ENCODE measurements at regions not wholly inside any gene's neighbourhood (a gene's known extent, or its start where the extent isn't known, plus 50 kb on each side); places are given as distances from the start of the nearest gene placed in this dataset.

DNA sequence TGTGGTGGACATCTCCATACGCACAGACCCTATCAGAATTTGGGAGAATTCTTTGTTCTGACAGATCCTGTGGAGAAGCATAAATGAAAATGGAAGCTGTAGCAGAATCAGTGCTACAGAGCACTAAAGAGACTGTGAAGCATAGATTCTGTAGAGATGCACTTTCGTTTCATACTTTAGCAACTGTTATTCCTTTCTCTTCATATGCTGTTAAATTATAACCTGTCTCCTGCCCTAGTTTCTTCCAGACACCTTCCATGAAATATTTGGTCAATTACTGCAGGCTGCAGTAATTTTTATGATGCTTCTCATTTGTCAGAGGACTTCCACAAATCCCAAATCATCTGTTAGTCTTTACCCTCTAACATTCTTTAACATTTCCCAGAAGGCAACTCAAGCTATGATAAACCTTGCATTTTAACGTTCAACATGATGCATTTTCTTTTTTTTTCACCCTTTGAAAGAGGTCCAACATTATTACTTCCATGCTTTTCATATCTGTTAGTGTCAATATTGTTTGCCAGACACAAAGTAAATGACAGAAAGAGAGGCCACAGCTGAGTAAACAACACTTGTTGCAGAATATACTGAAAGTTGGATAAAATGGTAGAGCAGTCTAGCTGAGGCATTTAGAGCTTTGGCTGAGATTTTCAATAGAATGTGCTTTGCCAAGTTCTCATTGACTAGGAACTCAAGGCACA, 412.7 kb downstream of the LMO7 start:
- Histone ChIP-seq H3K27me3 (ENCODE audit: insufficient read depth, low read length) (no peaks in the 10 kb centered on the region), H3K4me3 (ENCODE audit: insufficient read depth, low read depth, low read length) (no peak overlapping the region), H3K9ac (ENCODE audit: low read length) (no peak overlapping the region), H3K27ac (ENCODE audit: low read depth, low read length) (no peak overlapping the region), H3K9me3 (ENCODE audit: insufficient read depth, low read depth, low read length) (no peaks in the 10 kb centered on the region), H3K4me1 (ENCODE audit: insufficient read depth, low read length) (no peaks in the 10 kb centered on the region), H4K20me1 (ENCODE audit: insufficient read depth, low read length) (no peaks in the 10 kb centered on the region), H3K36me3 (ENCODE audit: insufficient read depth, low read length) (no peaks in the 10 kb centered on the region), H2AFZ (ENCODE audit: low read depth, low read length) (no peak overlapping the region), H3K4me2 (ENCODE audit: low read length) (no peak overlapping the region), H3K79me2 (ENCODE audit: insufficient read depth, low read length) (no peaks in the 10 kb centered on the region)
- TF ChIP-seq EZH2 (IDR thresholded peaks at IDR 0.05; ENCODE audit: insufficient read depth, low read length): no peak
- TF ChIP-seq, protein P1, sequence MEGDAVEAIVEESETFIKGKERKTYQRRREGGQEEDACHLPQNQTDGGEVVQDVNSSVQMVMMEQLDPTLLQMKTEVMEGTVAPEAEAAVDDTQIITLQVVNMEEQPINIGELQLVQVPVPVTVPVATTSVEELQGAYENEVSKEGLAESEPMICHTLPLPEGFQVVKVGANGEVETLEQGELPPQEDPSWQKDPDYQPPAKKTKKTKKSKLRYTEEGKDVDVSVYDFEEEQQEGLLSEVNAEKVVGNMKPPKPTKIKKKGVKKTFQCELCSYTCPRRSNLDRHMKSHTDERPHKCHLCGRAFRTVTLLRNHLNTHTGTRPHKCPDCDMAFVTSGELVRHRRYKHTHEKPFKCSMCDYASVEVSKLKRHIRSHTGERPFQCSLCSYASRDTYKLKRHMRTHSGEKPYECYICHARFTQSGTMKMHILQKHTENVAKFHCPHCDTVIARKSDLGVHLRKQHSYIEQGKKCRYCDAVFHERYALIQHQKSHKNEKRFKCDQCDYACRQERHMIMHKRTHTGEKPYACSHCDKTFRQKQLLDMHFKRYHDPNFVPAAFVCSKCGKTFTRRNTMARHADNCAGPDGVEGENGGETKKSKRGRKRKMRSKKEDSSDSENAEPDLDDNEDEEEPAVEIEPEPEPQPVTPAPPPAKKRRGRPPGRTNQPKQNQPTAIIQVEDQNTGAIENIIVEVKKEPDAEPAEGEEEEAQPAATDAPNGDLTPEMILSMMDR (IDR thresholded peaks at IDR 0.05; ENCODE audit: insufficient read depth, low read depth, low read length): no peak
- no peak for FAIRE-seq
- no peaks in the 10 kb centered on the region for H3K9me3 Mint-ChIP-seq (ENCODE audit: unreplicated experiment)
- no peaks in the 10 kb centered on the region for H3K36me3 Mint-ChIP-seq (ENCODE audit: low read depth, unreplicated experiment)
- peaks cover 3% of the 10 kb centered on the region for H3K4me1 Mint-ChIP-seq (ENCODE audit: low read depth, unreplicated experiment)
- no peak overlapping the region for H3K27ac Mint-ChIP-seq (ENCODE audit: unreplicated experiment)
- no peak for DNase-seq (ENCODE audit: low read depth)
- H3K4me3 Mint-ChIP-seq (ENCODE audit: unreplicated experiment): no peak overlapping the region
- H3K27me3 Mint-ChIP-seq (ENCODE audit: low read depth, unreplicated experiment): no peaks in the 10 kb centered on the region

DNA sequence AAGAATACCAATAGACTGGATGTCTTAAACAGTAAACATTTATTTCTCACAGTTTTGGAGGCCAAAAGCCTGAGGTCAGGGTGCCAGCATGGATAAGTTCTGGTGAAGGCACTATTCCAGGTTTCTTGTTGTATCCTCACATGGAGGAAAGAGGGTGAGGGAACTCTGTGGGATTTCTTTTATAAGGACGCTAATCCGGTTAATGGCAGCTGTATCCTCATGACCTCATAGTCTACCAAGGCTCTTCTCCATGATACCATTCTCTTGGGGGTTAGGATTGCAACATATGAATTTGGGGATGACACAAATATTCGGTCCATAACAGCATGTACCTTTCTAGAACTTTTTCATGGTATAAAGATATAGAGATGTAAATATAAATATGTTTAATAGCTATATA, 412.0 kb downstream of the LMO7 start:
- no peak overlapping the region for H2AFZ ChIP-seq (ENCODE audit: low read depth, low read length)

DNA sequence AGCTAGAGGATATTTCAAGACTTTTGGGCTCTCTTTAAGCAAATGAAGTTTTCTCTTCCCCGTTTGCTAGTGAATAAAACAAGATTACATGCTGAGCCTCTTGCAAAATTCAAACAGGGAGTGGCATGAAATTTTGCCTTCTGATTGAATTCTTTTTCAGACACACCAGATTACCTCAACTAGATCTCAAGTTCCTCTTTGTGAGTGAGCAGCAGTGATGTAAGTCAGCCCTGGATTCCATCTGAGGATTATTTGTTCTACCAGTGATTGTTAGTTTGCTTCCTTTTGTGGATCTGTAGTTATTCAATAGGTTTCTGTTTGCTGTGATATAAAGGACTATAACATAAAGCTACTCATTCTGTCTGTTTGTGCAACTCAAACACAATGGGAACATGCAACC, 407.7 kb downstream of the LMO7 start:
- no peak overlapping the region for H3K4me3 ChIP-seq (ENCODE audit: insufficient read depth, low read depth, low read length)
- DNase-seq (ENCODE audit: low read depth): no peak

More for the DNA sequence above, 412.0 kb downstream of the LMO7 start:
- Histone ChIP-seq H3K79me2 (ENCODE audit: insufficient read depth, low read length) (no peaks in the 10 kb centered on the region), H3K27ac (ENCODE audit: low read depth, low read length) (no peak overlapping the region), H4K20me1 (ENCODE audit: insufficient read depth, low read length) (no peaks in the 10 kb centered on the region), H3K36me3 (ENCODE audit: insufficient read depth, low read length) (no peaks in the 10 kb centered on the region), H3K9me3 (ENCODE audit: insufficient read depth, low read depth, low read length) (no peaks in the 10 kb centered on the region), H3K4me3 (ENCODE audit: insufficient read depth, low read depth, low read length) (no peak overlapping the region), H3K9ac (ENCODE audit: low read length) (no peak overlapping the region), H3K4me2 (ENCODE audit: low read length) (no peak overlapping the region), H3K4me1 (ENCODE audit: insufficient read depth, low read length) (no peaks in the 10 kb centered on the region), H3K27me3 (ENCODE audit: insufficient read depth, low read length) (no peaks in the 10 kb centered on the region)
- Mint-ChIP-seq H3K4me1 (ENCODE audit: low read depth, unreplicated experiment) (peaks cover 4% of the 10 kb centered on the region), H3K36me3 (ENCODE audit: low read depth, unreplicated experiment) (no peaks in the 10 kb centered on the region), H3K9me3 (ENCODE audit: unreplicated experiment) (no peaks in the 10 kb centered on the region), H3K27me3 (ENCODE audit: low read depth, unreplicated experiment) (no peaks in the 10 kb centered on the region), H3K27ac (ENCODE audit: unreplicated experiment) (no peak overlapping the region), H3K4me3 (ENCODE audit: unreplicated experiment) (no peak overlapping the region)
- DNase-seq (ENCODE audit: low read depth) (no peak), FAIRE-seq (no peak)
- TF ChIP-seq, protein P1 (IDR thresholded peaks at IDR 0.05; ENCODE audit: insufficient read depth, low read depth, low read length): no peak
- TF ChIP-seq EZH2 (IDR thresholded peaks at IDR 0.05; ENCODE audit: insufficient read depth, low read length): no peak

More for the DNA sequence above, 407.7 kb downstream of the LMO7 start:
- H3K9me3 Mint-ChIP-seq (ENCODE audit: unreplicated experiment): no peaks in the 10 kb centered on the region
- no peaks in the 10 kb centered on the region for H3K36me3 Mint-ChIP-seq (ENCODE audit: low read depth, unreplicated experiment)
- Histone ChIP-seq H3K27me3 (ENCODE audit: insufficient read depth, low read length) (no peaks in the 10 kb centered on the region), H3K36me3 (ENCODE audit: insufficient read depth, low read length) (no peaks in the 10 kb centered on the region), H3K4me2 (ENCODE audit: low read length) (no peak overlapping the region), H2AFZ (ENCODE audit: low read depth, low read length) (no peak overlapping the region), H3K27ac (ENCODE audit: low read depth, low read length) (no peak overlapping the region), H3K79me2 (ENCODE audit: insufficient read depth, low read length) (no peaks in the 10 kb centered on the region), H4K20me1 (ENCODE audit: insufficient read depth, low read length) (no peaks in the 10 kb centered on the region), H3K9me3 (ENCODE audit: insufficient read depth, low read depth, low read length) (no peaks in the 10 kb centered on the region), H3K9ac (ENCODE audit: low read length) (no peak overlapping the region), H3K4me1 (ENCODE audit: insufficient read depth, low read length) (no peaks in the 10 kb centered on the region)
- peaks cover 4% of the 10 kb centered on the region for H3K4me1 Mint-ChIP-seq (ENCODE audit: low read depth, unreplicated experiment)
- TF ChIP-seq, protein P1 (IDR thresholded peaks at IDR 0.05; ENCODE audit: insufficient read depth, low read depth, low read length): no peak
- no peak for TF ChIP-seq EZH2 (IDR thresholded peaks at IDR 0.05; ENCODE audit: insufficient read depth, low read length)
- FAIRE-seq: no peak
- no peaks in the 10 kb centered on the region for H3K27me3 Mint-ChIP-seq (ENCODE audit: low read depth, unreplicated experiment)
- H3K4me3 Mint-ChIP-seq (ENCODE audit: unreplicated experiment): no peak overlapping the region
- no peak overlapping the region for H3K27ac Mint-ChIP-seq (ENCODE audit: unreplicated experiment)
